HepG2 (cell line): ENCODE measurements at regions not wholly inside any gene's neighbourhood (a gene's known extent, or its start where the extent isn't known, plus 50 kb on each side); places are given as distances from the start of the nearest gene placed in this dataset.

Experiments
- ATAC-seq: fragments of 200-7000 bp; cut with Tn5 transposase; 3 replicates; pipeline ENCODE4 v1.9.1; 2020; ENCODE audit warnings: mild to moderate bottlenecking, moderate library complexity
- BruUV-seq: library from RNA; stranded (reverse); fragments of 400-500 nt; replicated peaks from 2 replicates; lab custom pipeline; 2021; lab: Mats Ljungman, UMichigan
- CTCF ChIA-PET: fragments of 300-600 bp; formaldehyde crosslinking; extraction: SDS; loops from one replicate; lab custom pipeline; 2021; ENCODE audit warnings: low total read pairs, inconsistent platforms, low intra/inter-chr PET ratio; lab: Yijun Ruan, JAX
- POLR2A ChIA-PET: fragments of 350-600 bp; sonication (Branson Sonifier 250); formaldehyde crosslinking; loops from one replicate; lab custom pipeline; 2020; ENCODE audit warnings: antibody characterized with exemption, inconsistent platforms; lab: Yijun Ruan, JAX
- DNase-seq: peaks from one replicate; pipeline ENCODE4 v3.0.0-alpha.2; 2015; ENCODE audit warnings: low spot score
- FAIRE-seq: peaks from 3 replicates; lab custom pipeline; 2011; peaks lifted over from hg19 to GRCh38; lab: Jason Lieb, UNC
- H2AFZ ChIP-seq: one replicate; pipeline ENCODE4 v1.6.1; 2011; ENCODE audit warnings: low read length, inconsistent platforms
- H3K27ac ChIP-seq: fragments of 300-600 bp; 3 replicates; pipeline ENCODE4 v1.8.0; 2011; ENCODE audit warnings: mixed run types, mild to moderate bottlenecking, mixed read lengths, low read length, inconsistent platforms; ENCODE audit not compliant: insufficient read depth; ENCODE audit errors: extremely low read length
- H3K27me3 ChIP-seq, 2 experiments: fragments of 200-600 bp in 1 of 2; 2 replicates in 1 of 2; 3 replicates in 1 of 2; pipeline versions ENCODE4 v1.6.0 to v1.8.0; 2011; ENCODE audit warnings: low read length in 2 of 2, mild to moderate bottlenecking in 2 of 2, moderate library complexity in 2 of 2, inconsistent platforms in 1 of 2; ENCODE audit not compliant: insufficient read depth in 2 of 2, control insufficient read depth in 1 of 2
- H3K36me3 ChIP-seq, 2 experiments: fragments of 200-600 bp in 1 of 2; replicated peaks in 1 of 2; 2 replicates in 1 of 2; 3 replicates in 1 of 2; pipeline versions ENCODE4 v1.5.1 to v1.8.0; 2011; ENCODE audit warnings: low read length in 2 of 2, inconsistent platforms in 1 of 2; ENCODE audit not compliant: insufficient read depth in 2 of 2, control insufficient read depth in 1 of 2
- H3K4me1 ChIP-seq: 2 replicates; pipeline ENCODE4 v1.5.1; 2012; ENCODE audit warnings: low read length, inconsistent platforms; ENCODE audit not compliant: insufficient read depth
- H3K4me2 ChIP-seq: 2 replicates; pipeline ENCODE4 v1.6.0; 2011; ENCODE audit warnings: low read depth, low read length, inconsistent platforms
- H3K4me3 ChIP-seq, 3 experiments: fragments of 200-600 bp in 1 of 3; sonication (generic), shearing (Covaris generic) in 1 of 3; replicated peaks in 1 of 3; 2 replicates each; pipeline ENCODE4 v1.5.1; 2011 to 2016; ENCODE audit warnings: low read length in 3 of 3, inconsistent platforms in 2 of 3, low read depth in 2 of 3, mild to moderate bottlenecking in 2 of 3, control low read depth in 1 of 3, mixed read lengths in 1 of 3; ENCODE audit not compliant: insufficient read depth in 1 of 3
- H3K79me2 ChIP-seq: one replicate; pipeline ENCODE4 v1.6.1; 2011; ENCODE audit warnings: low read length, inconsistent platforms; ENCODE audit not compliant: insufficient read depth
- H3K9ac ChIP-seq: 2 replicates; pipeline ENCODE4 v1.6.0; 2011; ENCODE audit warnings: mild to moderate bottlenecking, low read depth, low read length, inconsistent platforms; ENCODE audit not compliant: insufficient read depth
- H3K9me3 ChIP-seq: 2 replicates; pipeline ENCODE4 v1.5.1; 2012; ENCODE audit warnings: mild to moderate bottlenecking, low read length
- H4K20me1 ChIP-seq: 2 replicates; pipeline ENCODE4 v1.6.0; 2011; ENCODE audit warnings: inconsistent platforms, mild to moderate bottlenecking, low read length, moderate library complexity; ENCODE audit not compliant: insufficient read depth
- BORCS8-MEF2B ChIP-seq: sonication (generic); formaldehyde crosslinking; IDR thresholded peaks from 2 replicates; pipeline ENCODE4 v1.8.0; 2022; ENCODE audit warnings: mild to moderate bottlenecking, missing genetic modification reagents
- CBX2 ChIP-seq, 2 experiments: fragments of 200-600 bp in 1 of 2; sonication (generic); formaldehyde crosslinking in 1 of 2; IDR thresholded peaks; 2 replicates each; pipeline versions ENCODE4 v1.7.0 to v1.8.1; 2018 to 2022; ENCODE audit warnings: low read depth in 2 of 2, low read length in 1 of 2, mild to moderate bottlenecking in 1 of 2, missing genetic modification reagents in 1 of 2
- FIP1L1 ChIP-seq: fragments of 200-400 bp; formaldehyde crosslinking; IDR thresholded peaks from 2 replicates; pipeline ENCODE4 v1.6.1; 2018; ENCODE audit warnings: low read depth, mild to moderate bottlenecking, low read length, moderate library complexity, borderline replicate concordance; ENCODE audit not compliant: insufficient read depth
- FOXO1 ChIP-seq: sonication (generic); formaldehyde crosslinking; IDR thresholded peaks from 2 replicates; pipeline ENCODE4 v1.4.0; 2020; ENCODE audit warnings: missing genetic modification reagents
- SMAD3 ChIP-seq: sonication (generic); formaldehyde crosslinking; IDR thresholded peaks from 2 replicates; pipeline ENCODE4 v1.4.0; 2020; ENCODE audit warnings: missing genetic modification reagents
- SNAPC4 ChIP-seq: sonication (generic); formaldehyde crosslinking; IDR thresholded peaks from 2 replicates; pipeline ENCODE4 v1.4.0; 2020; ENCODE audit warnings: mild to moderate bottlenecking, missing genetic modification reagents
- ZNF329 ChIP-seq: sonication (generic); formaldehyde crosslinking; IDR thresholded peaks from 2 replicates; pipeline ENCODE4 v1.9.0; 2021; ENCODE audit warnings: low read depth, mild to moderate bottlenecking, missing genetic modification reagents
- ZNF547 ChIP-seq: sonication (generic); formaldehyde crosslinking; IDR thresholded peaks from 2 replicates; pipeline ENCODE4 v1.5.1; 2020; ENCODE audit warnings: mild to moderate bottlenecking, missing genetic modification reagents
- ZNF577 ChIP-seq: sonication (generic); formaldehyde crosslinking; IDR thresholded peaks from 2 replicates; pipeline ENCODE4 v1.4.0; 2020; ENCODE audit warnings: mild to moderate bottlenecking, low read depth, missing genetic modification reagents, borderline replicate concordance
- WGBS: methylation state at CpG from one replicate; pipeline ENCODE4 v1.1.6; 2017; ENCODE audit warnings: low lambda C conversion rate; 5-methylcytosine and 5-hydroxymethylcytosine counted together
- in situ Hi-C: cut with HindIII; loops from 2 replicates; pipeline ENCODE4 v1.10.0; 2017; ENCODE audit warnings: low pct_unique_long_range_greater_than_20kb; ENCODE audit not compliant: extremely low pct_ligation_motif_present
- intact Hi-C: fragments of 100-400 bp; cut with micrococcal nuclease; formaldehyde crosslinking; loops from one replicate; pipeline ENCODE4 v1.10.0; 2022; ENCODE audit not compliant: unreplicated experiment
- TF ChIP-seq, protein P1 (sequence below), 2 experiments: sonication (generic) in 1 of 2; formaldehyde crosslinking in 1 of 2; IDR thresholded peaks; 2 replicates each; pipeline versions ENCODE4 v1.4.0 to v1.6.1; 2016 to 2020; ENCODE audit warnings: borderline replicate concordance in 1 of 2, low read depth in 1 of 2, mild to moderate bottlenecking in 1 of 2, missing genetic modification reagents in 1 of 2
- TF ChIP-seq, protein P2 (sequence below): sonication (generic); formaldehyde crosslinking; IDR thresholded peaks from 2 replicates; pipeline ENCODE4 v1.4.0; 2020; ENCODE audit warnings: missing genetic modification reagents, borderline replicate concordance
- TF ChIP-seq, protein P3 (sequence below): sonication (generic); formaldehyde crosslinking; IDR thresholded peaks from 2 replicates; pipeline ENCODE4 v1.5.1; 2020; ENCODE audit warnings: mild to moderate bottlenecking, moderate library complexity, missing genetic modification reagents

DNA sequence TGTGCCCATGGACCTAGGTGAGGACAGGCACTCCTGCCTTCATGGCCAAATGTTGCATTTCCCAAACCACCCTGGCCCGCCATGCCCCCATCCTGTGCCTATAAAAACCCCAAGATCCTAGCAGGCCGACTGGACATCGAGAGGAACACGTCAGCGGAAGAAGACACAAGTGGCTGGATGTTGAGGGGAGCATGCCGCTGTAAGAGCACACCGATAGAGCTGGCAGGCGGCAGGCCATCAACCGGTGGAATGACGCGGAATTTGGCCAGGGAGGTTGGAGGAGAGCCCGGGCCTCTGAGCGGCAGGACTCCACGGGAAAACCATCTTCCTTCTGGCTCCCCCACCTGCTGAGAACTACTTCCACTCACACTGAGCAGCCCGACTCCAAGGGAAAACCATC is 361.1 kb upstream of the TMPRSS15 start:
- no peak for DNase-seq
- intact Hi-C loops, result no loop called here
- no TSS peak for BruUV-seq
- ChIA-PET POLR2A (no interaction called here), CTCF (no interaction called here)
- no peak overlapping the region for H2AFZ ChIP-seq
- FAIRE-seq, result no peak
- no peak for ATAC-seq
- no peaks in the 10 kb centered on the region for H4K20me1 ChIP-seq
- H3K27me3 ChIP-seq, result no peaks in the 10 kb centered on the region
- no peak overlapping the region for H3K4me2 ChIP-seq
- no peak overlapping the region for H3K4me3 ChIP-seq
- H3K4me1 ChIP-seq, result no peaks in the 10 kb centered on the region
- H3K9me3 ChIP-seq, result peaks cover 90% of the 10 kb centered on the region
- H3K79me2 ChIP-seq, result no peaks in the 10 kb centered on the region
- no peak overlapping the region for H3K27ac ChIP-seq
- no peak overlapping the region for H3K9ac ChIP-seq
- 45% methylated on average over 13 of the region's 15 CpGs for WGBS
- in situ Hi-C loops, result no loop called here
- no peaks in the 10 kb centered on the region for H3K36me3 ChIP-seq
- no peak for TF ChIP-seq FOXO1 (CRISPR knock-in tag)
- no peak for TF ChIP-seq SNAPC4 (CRISPR knock-in tag)
- no peak for TF ChIP-seq CBX2 (IDR thresholded peaks at IDR 0.05; ENCODE audit: low read depth, low read length)
- TF ChIP-seq CBX2 (CRISPR knock-in tag; IDR thresholded peaks at IDR 0.05; ENCODE audit: low read depth), result no peak
- TF ChIP-seq BORCS8-MEF2B (CRISPR knock-in tag), result no peak
- TF ChIP-seq, protein P1, sequence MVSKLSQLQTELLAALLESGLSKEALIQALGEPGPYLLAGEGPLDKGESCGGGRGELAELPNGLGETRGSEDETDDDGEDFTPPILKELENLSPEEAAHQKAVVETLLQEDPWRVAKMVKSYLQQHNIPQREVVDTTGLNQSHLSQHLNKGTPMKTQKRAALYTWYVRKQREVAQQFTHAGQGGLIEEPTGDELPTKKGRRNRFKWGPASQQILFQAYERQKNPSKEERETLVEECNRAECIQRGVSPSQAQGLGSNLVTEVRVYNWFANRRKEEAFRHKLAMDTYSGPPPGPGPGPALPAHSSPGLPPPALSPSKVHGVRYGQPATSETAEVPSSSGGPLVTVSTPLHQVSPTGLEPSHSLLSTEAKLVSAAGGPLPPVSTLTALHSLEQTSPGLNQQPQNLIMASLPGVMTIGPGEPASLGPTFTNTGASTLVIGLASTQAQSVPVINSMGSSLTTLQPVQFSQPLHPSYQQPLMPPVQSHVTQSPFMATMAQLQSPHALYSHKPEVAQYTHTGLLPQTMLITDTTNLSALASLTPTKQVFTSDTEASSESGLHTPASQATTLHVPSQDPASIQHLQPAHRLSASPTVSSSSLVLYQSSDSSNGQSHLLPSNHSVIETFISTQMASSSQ (IDR thresholded peaks at IDR 0.05; ENCODE audit: low read depth), result no peak
- TF ChIP-seq, protein P1 (CRISPR knock-in tag; IDR thresholded peaks at IDR 0.05; ENCODE audit: borderline replicate concordance), result no peak
- TF ChIP-seq, protein P2, sequence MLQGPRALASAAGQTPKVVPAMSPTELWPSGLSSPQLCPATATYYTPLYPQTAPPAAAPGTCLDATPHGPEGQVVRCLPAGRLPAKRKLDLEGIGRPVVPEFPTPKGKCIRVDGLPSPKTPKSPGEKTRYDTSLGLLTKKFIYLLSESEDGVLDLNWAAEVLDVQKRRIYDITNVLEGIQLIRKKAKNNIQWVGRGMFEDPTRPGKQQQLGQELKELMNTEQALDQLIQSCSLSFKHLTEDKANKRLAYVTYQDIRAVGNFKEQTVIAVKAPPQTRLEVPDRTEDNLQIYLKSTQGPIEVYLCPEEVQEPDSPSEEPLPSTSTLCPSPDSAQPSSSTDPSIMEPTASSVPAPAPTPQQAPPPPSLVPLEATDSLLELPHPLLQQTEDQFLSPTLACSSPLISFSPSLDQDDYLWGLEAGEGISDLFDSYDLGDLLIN, result no peak
- TF ChIP-seq SMAD3 (CRISPR knock-in tag), result no peak
- TF ChIP-seq, protein P3, sequence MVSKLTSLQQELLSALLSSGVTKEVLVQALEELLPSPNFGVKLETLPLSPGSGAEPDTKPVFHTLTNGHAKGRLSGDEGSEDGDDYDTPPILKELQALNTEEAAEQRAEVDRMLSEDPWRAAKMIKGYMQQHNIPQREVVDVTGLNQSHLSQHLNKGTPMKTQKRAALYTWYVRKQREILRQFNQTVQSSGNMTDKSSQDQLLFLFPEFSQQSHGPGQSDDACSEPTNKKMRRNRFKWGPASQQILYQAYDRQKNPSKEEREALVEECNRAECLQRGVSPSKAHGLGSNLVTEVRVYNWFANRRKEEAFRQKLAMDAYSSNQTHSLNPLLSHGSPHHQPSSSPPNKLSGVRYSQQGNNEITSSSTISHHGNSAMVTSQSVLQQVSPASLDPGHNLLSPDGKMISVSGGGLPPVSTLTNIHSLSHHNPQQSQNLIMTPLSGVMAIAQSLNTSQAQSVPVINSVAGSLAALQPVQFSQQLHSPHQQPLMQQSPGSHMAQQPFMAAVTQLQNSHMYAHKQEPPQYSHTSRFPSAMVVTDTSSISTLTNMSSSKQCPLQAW (CRISPR knock-in tag), result no peak
- no peak for TF ChIP-seq ZNF547 (CRISPR knock-in tag)
- TF ChIP-seq FIP1L1, result no peak
- no peak for TF ChIP-seq ZNF329
- TF ChIP-seq ZNF577 (CRISPR knock-in tag), result no peak
